NT2/D1 (cell line): ENCODE measurements at regions not wholly inside any gene's neighbourhood (a gene's known extent, or its start where the extent isn't known, plus 50 kb on each side); places are given as distances from the start of the nearest gene placed in this dataset.

Experiments
- YY1 ChIP-seq: IDR thresholded peaks from 2 replicates; pipeline ENCODE4 v1.6.1; 2011; ENCODE audit not compliant: insufficient read length, insufficient read depth
- ZNF274 ChIP-seq: IDR thresholded peaks from 2 replicates; pipeline ENCODE4 v1.6.1; 2011; ENCODE audit warnings: mild to moderate bottlenecking, low read depth, low read length

- TF ChIP-seq YY1 (no peak), ZNF274 (no peak)
Observed at GRCh38 chrX:14235004-14235403, 205.3 kb upstream of the GEMIN8 start.
